OCI-LY7 (cell line): ENCODE measurements at regions not wholly inside any gene's neighbourhood (a gene's known extent, or its start where the extent isn't known, plus 50 kb on each side); places are given as distances from the start of the nearest gene placed in this dataset.

ENCODE experiments used
- CTCF ChIP-seq: fragments of 200-600 bp; sonication (generic); conservative IDR thresholded peaks from 2 replicates; pipeline ENCODE4 v1.5.1; 2014; ENCODE audit warnings: mild to moderate bottlenecking, antibody characterized with exemption, low read length, moderate library complexity, mixed read lengths
- EZH2phosphoT487 ChIP-seq: fragments of 200-600 bp; sonication (generic); IDR thresholded peaks from 2 replicates; pipeline ENCODE4 v1.6.1; 2018; ENCODE audit warnings: low read depth, borderline replicate concordance, mild to moderate bottlenecking, mixed run types, antibody characterized with exemption, low read length, moderate library complexity, mixed read lengths

GRCh38 chr7:24201226-24201625 is 82.8 kb upstream of the NPY start:
- TF ChIP-seq CTCF (no peak), EZH2phosphoT487 (no peak)
